ENCODE measurements at regions not wholly inside any gene's neighbourhood (a gene's known extent, or its start where the extent isn't known, plus 50 kb on each side); places are given as distances from the start of the nearest gene placed in this dataset.

GRCh38 chr2:226223704-226224103 is 575.9 kb downstream of the IRS1 start:
- H3K4me3 ChIP-seq (ENCODE audit: low read depth, low read length): no peak overlapping the region
- TF ChIP-seq CTCF (IDR thresholded peaks at IDR 0.05; ENCODE audit: borderline replicate concordance, insufficient read depth, low read depth, low read length): no peak

- no peak for TF ChIP-seq CTCF (IDR thresholded peaks at IDR 0.05; ENCODE audit: borderline replicate concordance, insufficient read depth, low read depth, low read length)
- no peak overlapping the region for H3K4me3 ChIP-seq (ENCODE audit: low read depth, low read length)
Measured at GRCh38 chr2:226220511-226220910, 579.1 kb downstream of the IRS1 start.

- H3K4me3 ChIP-seq (ENCODE audit: low read depth, low read length): no peak overlapping the region
- no peak for TF ChIP-seq CTCF (IDR thresholded peaks at IDR 0.05; ENCODE audit: borderline replicate concordance, insufficient read depth, low read depth, low read length)
Measured at GRCh38 chr2:226217191-226217590, 582.4 kb downstream of the IRS1 start.

- H3K4me3 ChIP-seq (ENCODE audit: low read depth, low read length): no peak overlapping the region
- no peak for TF ChIP-seq CTCF (IDR thresholded peaks at IDR 0.05; ENCODE audit: borderline replicate concordance, insufficient read depth, low read depth, low read length)
Measured at GRCh38 chr2:226216575-226216974, 583.0 kb downstream of the IRS1 start.

- peak; percentile 80 for TF ChIP-seq CTCF (IDR thresholded peaks at IDR 0.05; ENCODE audit: borderline replicate concordance, insufficient read depth, low read depth, low read length)
- no peak overlapping the region for H3K4me3 ChIP-seq (ENCODE audit: low read depth, low read length)
Measured at GRCh38 chr2:226215902-226216503, 583.6 kb downstream of the IRS1 start.

- H3K4me3 ChIP-seq (ENCODE audit: low read depth, low read length): no peak overlapping the region
- no peak for TF ChIP-seq CTCF (IDR thresholded peaks at IDR 0.05; ENCODE audit: borderline replicate concordance, insufficient read depth, low read depth, low read length)
Measured at GRCh38 chr2:226213717-226214116, 585.9 kb downstream of the IRS1 start.

GRCh38 chr2:226211439-226211838 is 588.2 kb downstream of the IRS1 start:
- H3K4me3 ChIP-seq (ENCODE audit: low read depth, low read length): no peak overlapping the region
- TF ChIP-seq CTCF (IDR thresholded peaks at IDR 0.05; ENCODE audit: borderline replicate concordance, insufficient read depth, low read depth, low read length): no peak

All from GM12875 (cell line).